Limb (tissue), 2 donors: ENCODE measurements at regions not wholly inside any gene's neighbourhood (a gene's known extent, or its start where the extent isn't known, plus 50 kb on each side); places are given as distances from the start of the nearest gene placed in this dataset.
"Not testable (repeated sequence)": the region's sequence is repeated elsewhere in the genome, so short reads cannot be mapped to it uniquely, and the experiment has no call there.

ENCODE experiments used
- DNase-seq, 2 donors: peaks; one replicate each; pipeline ENCODE4 v3.0.0-alpha.2; 2016; ENCODE audit errors: extremely low spot score in 2 of 2

GRCh38 chr16:21487956-21488355 is 111.4 kb upstream of the METTL9 start:
- not testable (repeated sequence) for DNase-seq

- DNase-seq: not testable (repeated sequence)
These were observed 100.3 kb upstream of the METTL9 start for GRCh38 chr16:21499046-21499445.

GRCh38 chr16:21501223-21501868 is 98.0 kb upstream of the METTL9 start:
- DNase-seq: peak in 1 of 2 donors; percentile 8

GRCh38 chr16:21501869-21502667 is 97.3 kb upstream of the METTL9 start:
- DNase-seq: peak; percentile 94 to 98

- peak in 1 of 2 donors; percentile 0 for DNase-seq
These were observed 95.8 kb upstream of the METTL9 start for GRCh38 chr16:21503574-21503920.

GRCh38 chr16:21503941-21504832 is 95.2 kb upstream of the METTL9 start:
- peak in 1 of 2 donors; percentile 28 for DNase-seq

GRCh38 chr16:21505751-21506520 is 93.4 kb upstream of the METTL9 start:
- DNase-seq: not testable (repeated sequence)

GRCh38 chr16:21506857-21507456 is 92.4 kb upstream of the METTL9 start:
- DNase-seq: not testable (repeated sequence)

GRCh38 chr16:21507631-21508305 is 91.6 kb upstream of the METTL9 start:
- DNase-seq: not testable (repeated sequence)

- DNase-seq: peak in 1 of 2 donors; percentile 37
These were observed 90.5 kb upstream of the METTL9 start for GRCh38 chr16:21508661-21509436.

GRCh38 chr16:21509437-21510086 is 89.8 kb upstream of the METTL9 start:
- DNase-seq: peak in 1 of 2 donors; percentile 38

GRCh38 chr16:21510869-21511255 is 88.5 kb upstream of the METTL9 start:
- not testable (repeated sequence) for DNase-seq

- DNase-seq: peak in 1 of 2 donors; percentile 49
These were observed 87.8 kb upstream of the METTL9 start for GRCh38 chr16:21511315-21512210.

GRCh38 chr16:21512280-21513192 is 86.8 kb upstream of the METTL9 start:
- DNase-seq: peak in 1 of 2 donors; percentile 43

- DNase-seq: peak in 1 of 2 donors; percentile 34
These were observed 86.0 kb upstream of the METTL9 start for GRCh38 chr16:21513337-21513741.

- DNase-seq: peak; percentile 49 to 65
These were observed 85.4 kb upstream of the METTL9 start for GRCh38 chr16:21513812-21514473.
